Fibroblast of skin of back (primary cell): ENCODE measurements at regions not wholly inside any gene's neighbourhood (a gene's known extent, or its start where the extent isn't known, plus 50 kb on each side); places are given as distances from the start of the nearest gene placed in this dataset.

Experiments used
- DNase-seq: peaks from one replicate; pipeline ENCODE4 v3.0.0-alpha.2; 2013

DNA sequence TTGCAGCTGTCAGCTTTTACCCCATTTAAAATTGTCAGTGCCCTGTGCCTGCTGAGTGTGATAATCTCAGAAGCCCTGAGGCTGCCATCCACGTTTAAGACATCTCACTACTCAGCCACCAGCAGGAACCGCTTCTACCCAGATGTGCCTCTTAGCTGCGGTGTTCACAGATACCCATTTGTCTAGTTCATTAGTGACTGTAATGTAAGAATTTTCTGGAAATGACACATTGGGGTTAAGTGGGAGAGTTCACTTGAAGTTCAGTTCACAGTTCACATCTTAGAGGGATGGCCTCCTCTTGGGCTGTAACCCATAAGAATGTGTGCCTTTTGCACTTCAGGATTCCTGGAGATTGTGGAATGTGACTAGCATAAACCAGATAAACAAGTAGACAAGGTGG is 477.7 kb downstream of the BTBD3 start:
- no peak for DNase-seq

DNA sequence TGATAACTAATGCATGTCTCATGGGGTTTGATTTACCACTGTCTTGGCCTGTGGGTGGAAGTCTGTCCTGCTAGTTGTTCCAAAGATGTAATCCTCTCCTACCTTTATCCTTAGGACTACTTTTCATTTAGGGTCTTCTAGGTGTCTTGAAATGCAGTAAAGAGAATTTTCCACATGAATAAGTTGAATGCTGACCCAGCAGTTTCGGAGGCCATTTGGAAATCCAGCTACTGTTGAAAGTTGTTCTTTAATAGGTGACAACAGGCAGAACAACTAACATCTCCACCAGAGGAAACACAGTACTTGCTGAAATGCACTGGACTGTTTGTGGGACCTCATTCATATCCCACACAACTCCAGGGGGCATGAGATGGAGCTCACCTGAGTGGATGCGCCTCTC is 478.1 kb downstream of the BTBD3 start:
- no peak for DNase-seq

DNA sequence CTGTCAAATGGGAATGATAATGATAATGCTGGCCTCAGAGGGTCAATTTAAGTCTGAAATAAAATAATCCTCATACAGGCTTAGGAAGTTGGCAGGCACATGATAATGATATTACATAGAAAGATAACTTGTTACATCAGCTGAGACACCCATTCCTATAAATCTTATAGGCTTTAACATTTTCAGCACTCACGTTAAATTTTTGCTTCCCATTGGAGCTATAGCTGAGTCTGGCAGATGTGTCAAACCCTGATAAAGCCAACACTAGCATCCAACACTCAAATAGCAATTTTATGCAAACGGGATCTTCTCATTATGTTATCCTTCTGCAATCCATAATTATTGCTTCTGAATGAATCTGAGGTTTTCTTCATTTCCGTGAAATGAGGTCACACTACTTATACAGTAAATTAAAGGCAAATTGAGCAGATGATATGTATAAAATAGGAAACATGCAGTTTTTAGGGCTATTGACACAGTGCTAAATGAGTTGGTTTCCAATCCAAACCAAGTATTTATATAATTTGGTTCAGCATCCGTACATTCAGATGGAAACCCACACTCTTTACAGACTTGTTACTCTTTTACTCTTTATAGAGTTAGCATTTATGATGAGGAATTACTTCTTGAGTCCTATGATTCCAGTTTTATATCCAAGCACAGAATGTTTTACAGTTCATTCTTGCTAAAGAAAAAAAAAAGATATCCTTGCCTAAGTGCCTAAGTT is 481.6 kb downstream of the BTBD3 start:
- no peak for DNase-seq

DNA sequence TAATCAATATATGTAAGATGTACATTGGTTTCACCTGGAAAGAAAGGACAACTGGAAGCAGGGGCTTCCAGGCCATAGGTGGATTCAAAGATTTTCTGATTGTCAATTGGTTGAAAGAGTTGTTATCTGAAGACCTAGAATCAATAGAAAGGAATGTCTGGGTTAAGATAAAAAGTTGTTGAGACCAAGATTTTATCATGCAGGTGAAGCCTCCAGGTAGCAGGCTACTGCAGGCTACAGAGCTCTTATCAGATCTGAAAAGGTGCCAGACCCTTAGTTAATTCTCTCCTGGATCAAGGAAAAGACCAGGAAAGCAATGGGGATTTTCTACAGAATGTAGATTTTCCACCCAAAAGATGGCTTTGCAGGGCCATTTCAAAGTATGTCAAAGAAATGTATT is 487.2 kb downstream of the BTBD3 start:
- DNase-seq, result no peak

DNA sequence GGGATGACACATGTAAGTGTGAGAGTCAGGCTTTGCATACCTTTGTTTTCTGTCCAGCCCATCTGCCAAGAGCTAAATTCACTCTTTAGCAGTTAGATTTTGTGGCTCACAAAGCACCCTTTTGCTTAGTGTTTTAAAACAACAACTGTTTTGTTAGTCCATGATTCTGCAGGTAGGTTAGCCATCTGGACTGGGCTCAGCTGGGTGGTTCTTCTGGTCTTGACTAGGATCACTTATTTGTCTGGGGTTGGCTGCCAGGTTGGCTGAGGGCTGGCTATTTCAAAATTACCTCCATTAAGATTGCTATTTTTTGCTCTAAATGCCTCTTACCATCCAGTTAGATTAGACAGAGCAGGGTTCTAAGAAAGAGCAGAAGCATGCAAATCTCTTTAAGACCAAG is 489.3 kb downstream of the BTBD3 start:
- no peak for DNase-seq

DNA sequence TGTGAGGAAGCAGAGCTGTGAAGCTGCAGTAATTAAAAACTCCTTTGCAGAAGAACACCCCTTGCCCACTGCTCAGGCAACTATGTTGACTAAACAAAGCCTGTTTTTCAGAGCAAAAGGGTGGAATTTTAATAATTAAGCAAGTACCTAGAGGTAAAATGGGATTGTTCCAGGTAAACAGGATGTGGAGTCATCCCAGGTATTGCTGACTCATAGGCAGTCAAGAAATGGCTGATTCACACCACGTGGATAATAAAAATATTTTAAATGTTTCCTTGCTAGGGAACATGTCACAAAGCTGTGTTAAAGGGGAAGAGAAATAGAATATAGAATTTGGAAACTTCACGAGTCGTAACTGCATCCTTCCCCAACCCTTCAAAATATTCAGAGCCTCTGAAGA is 491.8 kb downstream of the BTBD3 start:
- no peak for DNase-seq

DNA sequence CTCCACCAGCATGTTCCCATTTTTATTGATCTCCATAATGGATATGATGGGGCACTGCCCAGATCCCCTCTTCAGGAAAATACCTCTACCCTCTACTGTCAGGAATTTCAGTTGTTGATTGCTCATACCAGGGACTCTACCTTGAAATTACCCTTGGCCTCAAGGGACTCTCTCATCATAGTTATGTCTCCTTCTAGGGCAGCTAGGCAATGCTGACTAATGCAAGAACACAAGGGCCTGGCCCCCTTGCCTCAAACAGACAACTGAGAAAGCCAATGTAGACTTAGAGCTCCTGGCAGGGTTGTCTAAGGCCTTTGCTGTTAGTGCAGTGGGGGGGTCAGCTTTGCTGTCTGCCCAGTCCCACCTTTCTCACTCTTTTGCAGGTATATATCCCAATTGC is 493.1 kb downstream of the BTBD3 start:
- no peak for DNase-seq

DNA sequence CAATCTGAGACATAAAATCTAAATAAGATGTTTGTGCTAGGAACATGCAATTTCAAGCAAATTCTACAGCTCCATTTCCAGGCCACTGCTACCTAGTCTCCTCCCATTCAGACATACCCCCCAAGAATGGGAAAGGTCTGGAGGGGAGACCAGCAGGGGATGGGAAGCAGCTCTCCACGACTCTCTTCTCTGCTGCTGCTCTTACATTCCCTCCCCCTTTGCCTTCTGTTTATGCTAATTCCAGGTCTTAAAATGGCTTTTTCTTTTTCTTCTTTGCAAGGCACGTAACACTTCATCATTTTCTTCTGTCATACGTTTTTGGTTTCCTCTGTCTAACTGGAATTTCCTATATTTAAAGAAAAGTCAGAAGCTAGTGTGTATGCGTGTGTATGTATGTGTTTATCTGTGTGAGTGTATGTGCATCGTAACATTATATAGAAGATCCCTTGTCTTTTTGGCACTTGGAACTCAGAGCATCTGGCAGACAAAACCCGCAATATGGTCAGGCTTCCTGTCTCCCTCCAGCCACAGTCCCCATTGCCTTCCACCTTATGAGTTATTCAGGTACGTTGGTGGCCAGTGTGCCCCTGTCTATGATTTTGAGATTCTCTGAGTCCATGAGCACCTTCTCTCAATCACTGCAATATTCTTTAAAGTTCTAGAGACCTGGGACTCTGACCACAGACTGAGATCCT is 493.7 kb downstream of the BTBD3 start:
- DNase-seq, result no peak

DNA sequence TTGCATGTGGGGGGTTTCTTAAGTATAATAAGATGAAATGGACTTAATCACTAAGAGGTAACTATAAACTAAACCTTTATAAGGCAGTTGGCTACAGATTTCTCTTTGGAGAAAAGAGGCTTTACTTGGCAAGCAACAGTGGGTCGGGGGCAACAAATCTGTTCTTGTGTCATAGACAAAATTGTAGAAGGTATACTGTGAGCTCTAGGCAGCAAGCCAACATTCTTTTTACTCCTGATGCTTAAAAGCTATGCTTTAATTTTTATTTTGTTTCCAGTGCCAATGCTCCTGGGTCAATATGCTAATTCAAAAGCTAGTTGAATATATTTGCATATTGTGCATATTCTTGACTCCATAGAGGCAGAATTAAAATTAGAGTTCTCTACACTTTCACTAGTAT is 495.4 kb downstream of the BTBD3 start:
- no peak for DNase-seq

DNA sequence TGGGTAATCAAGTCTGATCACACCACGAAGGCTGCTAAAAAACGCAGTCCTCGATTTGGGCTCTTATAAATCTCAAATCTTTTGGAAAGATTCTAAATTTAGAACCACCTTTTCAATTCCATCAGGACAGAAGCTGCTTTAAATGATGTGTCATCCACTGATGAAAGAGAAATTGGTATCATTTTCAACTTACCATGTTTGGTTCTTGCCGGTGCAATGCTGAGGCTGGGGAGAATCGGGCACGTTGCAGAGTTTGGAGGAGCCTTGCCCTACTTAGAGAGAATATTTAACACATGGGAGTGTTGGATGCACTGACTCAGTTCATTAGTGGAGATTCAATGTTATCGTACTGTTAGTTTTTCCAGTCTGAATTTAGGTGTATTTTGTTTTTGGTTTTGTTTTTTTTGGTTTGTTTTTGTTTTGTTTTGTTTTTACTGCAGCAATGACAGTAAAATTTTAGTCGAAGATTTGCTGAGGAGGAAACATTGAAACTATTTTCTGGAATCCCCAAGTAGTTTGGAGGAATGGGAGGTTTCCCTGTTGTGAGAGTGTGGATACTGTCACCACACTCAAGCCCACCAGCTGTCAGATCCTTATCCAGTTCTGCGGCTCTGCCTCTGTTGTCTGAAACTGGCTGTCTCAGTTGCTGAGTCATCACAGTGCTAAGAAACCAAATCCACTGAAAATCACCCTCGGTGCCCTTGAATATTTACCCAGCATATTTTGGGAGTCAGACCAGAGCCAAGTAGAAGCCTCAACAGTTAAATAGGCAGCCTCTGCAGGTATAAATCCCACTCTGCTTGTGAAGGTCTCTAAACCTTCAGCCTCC is 497.0 kb downstream of the BTBD3 start:
- peak; percentile 6 for DNase-seq

DNA sequence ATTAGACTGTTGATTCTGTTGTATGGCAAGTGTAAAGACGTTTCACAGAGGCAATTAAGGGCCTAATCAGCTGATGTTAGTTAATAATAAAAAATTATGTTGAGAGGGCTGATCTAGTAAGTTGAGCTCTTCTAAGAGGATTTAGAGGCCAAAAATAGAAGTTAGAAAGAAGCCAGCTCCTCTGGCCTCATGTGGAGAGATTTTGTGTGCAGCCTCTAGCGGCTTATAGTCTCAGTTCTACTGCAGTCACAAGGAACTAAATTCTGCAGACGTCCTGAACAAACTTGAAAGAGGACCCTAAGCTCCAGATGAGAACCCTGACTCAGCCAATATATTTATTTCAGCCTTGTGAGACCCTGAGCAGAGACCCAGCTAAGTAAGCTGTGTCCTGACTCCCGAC is 498.6 kb downstream of the BTBD3 start:
- no peak for DNase-seq

DNA sequence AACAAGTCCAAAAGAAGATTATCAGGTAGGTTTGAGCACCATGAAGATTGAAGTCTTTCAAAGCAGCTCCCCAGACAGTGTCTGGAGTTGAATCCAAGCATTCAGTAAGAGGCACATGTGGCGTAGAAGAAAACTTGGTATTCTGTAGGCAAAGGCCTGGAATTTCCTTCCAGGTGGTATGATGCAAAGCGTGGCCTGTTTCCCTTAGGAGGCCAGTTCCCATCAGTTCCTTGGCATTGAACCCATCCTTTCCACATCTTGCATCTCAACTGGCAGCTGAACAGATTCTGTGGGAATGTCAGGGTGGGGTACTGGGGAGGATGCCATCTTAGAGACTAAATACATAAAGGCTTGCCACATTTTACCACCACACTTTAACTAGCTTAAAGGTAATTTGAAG is 516.0 kb downstream of the BTBD3 start:
- DNase-seq, result no peak

DNA sequence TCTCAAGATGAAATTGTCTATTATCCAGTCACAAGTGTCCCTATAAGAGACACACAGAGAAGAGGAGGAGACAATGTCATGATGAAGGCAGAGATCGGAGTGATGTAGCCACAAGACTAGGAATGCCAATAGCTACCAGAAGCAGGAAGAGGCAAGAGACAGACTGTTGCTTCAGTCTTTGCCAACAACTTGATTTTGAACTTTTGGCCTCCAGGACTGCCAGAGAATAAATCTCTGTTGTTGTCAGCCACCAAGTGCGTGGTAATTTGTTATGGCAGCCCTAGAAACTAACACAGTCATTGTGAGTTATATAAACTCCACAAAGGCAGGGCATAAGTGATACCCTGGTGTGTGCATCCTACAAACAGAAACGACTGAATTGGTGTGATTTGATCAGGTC is 517.0 kb downstream of the BTBD3 start:
- no peak for DNase-seq

DNA sequence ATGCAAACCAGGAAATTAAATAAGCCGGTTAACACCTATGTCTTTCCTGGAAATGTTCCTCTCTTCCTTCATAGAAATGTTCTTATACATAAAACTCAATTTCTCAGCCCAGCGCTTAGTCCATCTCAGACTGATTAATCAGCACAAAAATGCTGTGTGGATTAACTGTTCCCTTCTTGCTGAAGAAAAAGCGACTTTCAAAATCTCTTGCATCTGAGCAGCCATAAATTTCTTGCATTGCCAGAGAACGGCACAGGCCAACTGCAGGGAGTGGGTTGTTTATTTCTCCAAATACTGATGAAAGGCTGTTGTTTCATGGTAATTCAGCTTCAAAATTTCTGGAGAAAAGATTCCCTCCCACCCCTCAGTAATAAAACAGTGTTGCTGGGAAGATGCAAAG is 517.6 kb downstream of the BTBD3 start:
- no peak for DNase-seq

DNA sequence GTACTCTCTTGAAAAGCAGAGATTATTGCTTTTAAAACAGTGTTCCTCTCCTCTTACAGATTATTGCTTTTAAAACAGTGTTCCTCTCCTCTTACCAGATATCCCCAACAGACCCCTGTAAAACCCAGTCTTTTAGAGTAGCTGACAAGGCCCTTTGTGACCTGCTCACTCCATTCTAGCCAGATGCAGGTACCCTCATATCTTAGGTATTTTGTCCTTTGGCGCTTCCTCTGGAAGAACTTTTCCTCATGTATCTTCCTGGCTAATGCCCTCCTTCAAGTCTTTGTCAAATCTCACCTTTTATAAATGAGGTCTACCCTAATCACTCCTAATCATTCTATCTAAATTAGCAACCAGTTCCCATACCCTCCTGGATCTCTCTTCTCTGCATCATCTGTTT is 536.0 kb downstream of the BTBD3 start:
- DNase-seq, result no peak

DNA sequence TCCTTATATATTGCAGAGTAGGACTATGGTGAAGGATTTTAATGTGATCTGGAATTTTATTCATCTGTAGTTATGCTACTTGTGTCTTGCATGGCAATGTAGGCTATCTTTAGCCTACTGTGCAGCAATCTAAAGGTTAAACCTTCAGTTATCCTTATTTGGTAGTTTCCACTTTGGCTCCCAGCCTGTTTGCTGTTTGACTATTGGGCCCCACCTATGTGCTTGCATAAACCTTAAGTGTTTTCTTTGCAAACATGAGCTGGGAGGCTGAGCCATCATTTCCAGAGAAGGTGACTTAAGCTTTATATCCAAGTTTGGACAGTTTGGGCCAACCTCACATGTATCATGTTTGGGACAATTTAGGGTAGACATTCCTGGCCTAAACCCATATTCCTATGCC is 537.5 kb downstream of the BTBD3 start:
- no peak for DNase-seq

DNA sequence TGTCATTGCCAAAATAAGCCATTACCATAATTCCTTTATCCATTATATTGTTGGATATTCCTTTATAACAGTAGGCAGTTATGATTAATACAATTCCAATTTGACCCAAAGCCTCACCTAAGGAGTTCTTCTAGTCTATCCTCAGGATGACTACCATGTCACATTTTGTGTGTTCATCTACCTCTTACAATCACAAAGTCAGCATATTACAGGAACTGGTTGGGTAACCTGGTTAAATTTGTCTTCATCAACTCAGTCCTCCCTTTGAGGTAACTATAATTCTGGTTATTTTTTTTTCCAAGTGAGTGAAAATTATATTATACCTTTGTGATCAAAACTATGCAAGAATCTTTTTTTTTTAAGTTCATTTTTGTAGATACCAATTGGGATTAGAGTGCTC is 540.5 kb downstream of the BTBD3 start:
- DNase-seq, result no peak

DNA sequence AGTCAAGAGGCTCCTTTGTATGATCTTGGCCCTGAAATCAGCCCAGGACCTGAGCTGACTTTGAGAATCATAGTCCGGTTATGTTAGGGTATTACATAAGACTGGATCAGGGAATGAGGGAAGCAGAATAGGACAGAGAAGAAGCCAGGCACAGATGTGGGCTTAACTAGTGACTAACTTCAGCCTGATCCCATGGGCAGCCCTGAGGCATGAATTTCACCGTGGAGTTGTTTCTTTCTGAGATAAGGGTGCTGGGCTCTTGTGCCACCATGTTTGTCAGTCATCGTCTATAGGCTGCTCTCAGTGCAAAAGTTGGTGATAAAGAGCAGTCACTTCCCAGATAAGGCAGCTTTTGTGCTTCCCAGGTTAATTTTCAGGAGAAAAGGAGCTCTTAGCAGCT is 544.7 kb upstream of the SPTLC3 start:
- DNase-seq, result no peak

DNA sequence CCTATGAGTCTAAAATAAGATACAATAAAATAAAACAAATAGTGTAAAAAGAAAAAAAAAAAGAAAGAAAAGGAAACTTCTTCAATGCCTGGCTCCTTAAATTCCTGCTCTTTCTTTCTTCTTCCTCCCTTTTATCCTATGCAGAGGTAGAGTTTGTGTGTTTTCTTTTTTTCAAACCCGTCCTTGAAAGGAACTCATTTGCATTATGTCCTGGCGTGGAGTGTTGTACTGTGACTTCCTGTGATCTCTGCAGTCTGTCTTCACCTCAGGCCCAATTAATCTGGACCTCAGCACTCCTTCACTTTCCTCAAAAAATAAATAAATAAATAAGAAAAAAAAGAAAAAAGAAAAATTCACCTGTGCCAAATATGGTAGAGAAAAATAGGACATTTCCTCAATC is 541.9 kb upstream of the SPTLC3 start:
- no peak for DNase-seq

DNA sequence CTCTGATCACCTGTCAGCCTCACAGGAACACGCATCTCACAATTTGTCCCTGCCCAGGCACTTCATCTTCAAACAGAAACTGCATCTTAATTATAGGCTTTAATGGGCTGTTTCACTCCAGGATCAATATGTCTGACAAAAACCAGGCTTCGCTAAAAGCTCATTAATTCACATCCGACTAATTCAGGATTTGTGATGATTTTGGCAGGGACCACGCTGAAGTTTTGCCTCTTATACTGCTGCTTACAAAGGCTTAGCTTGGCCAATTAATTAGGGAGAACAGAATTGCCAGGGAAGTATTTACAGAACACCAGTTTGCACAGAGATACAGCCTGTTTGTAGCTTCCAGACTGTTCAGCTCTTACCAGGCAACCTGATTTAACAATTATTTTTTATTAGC is 541.0 kb upstream of the SPTLC3 start:
- no peak for DNase-seq

DNA sequence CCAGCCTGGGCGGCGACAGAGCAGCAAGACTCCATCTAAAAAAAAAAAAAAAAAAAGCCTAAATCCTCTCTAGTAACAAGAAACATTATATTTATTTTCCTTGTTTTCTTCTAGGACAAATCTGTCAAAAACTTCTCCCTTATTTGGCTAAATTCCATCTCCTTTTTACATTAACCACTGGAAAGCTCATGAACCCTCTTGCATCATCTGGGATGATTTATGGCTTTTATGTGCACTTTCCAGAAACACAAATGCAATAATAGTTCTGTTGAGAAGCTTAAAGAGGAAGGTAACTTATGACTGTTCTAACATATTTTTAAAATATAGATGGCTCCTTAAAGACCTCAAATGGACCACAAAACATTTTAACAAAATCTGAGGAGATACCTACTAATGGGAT is 526.1 kb upstream of the SPTLC3 start:
- DNase-seq, result no peak

DNA sequence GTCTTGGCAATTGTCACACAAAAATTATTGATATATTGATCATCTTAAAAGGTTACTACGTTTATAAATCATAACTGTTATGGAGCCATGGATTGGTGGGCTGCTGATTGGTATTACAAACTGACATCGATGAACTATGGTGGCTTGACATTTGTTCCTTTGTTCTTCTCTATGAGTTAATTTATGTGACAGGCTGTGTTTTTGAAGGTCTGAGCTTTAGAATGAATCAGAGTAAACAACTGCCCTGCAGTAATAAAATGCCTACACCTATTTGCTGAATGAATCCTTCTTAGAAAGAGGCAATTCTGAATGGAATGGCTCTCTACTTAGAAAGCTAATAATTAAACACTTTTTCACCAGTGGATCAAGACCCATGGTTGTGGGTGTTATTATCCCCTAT is 506.3 kb upstream of the SPTLC3 start:
- DNase-seq, result no peak

DNA sequence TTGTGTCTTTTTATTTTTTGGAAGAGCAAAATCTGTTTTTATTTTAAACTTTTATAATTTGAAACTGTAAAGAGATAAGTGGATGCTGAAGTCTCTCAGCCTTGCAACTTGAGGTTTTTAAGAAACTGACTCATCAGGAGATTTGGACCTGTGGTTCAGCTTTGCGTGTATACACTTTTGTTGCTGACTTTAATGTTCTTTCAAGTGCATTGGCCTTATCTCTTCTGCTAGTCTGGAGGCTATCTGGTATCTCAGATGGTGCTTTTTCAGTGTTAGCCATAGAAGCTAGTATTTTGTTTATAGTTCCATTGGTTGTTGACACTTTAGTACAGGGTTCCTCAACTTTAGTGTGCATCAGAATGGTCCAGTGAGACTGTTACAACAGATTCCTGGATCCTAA is 504.0 kb upstream of the SPTLC3 start:
- DNase-seq, result no peak

DNA sequence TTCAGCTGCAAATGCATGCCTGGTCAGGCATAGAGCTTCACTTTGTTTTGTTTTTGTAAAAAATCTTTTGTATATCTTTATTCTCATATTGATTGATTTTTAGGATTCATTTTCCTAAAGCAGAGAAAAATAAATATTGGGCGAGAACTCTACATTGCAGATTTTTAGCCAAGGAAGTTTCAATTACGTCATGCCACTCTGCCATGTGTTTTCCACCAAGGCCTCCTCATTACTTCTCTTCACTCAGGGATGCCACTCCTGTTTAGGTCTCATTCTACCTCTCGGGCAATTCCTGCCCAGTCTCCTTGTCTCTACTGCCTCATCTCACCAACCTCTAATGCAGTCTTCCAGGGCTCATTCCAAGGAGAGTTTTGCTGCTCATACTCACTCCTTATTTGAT is 497.3 kb upstream of the SPTLC3 start:
- DNase-seq, result no peak
